ENCODE measurements at regions not wholly inside any gene's neighbourhood (a gene's known extent, or its start where the extent isn't known, plus 50 kb on each side); places are given as distances from the start of the nearest gene placed in this dataset.

DNA sequence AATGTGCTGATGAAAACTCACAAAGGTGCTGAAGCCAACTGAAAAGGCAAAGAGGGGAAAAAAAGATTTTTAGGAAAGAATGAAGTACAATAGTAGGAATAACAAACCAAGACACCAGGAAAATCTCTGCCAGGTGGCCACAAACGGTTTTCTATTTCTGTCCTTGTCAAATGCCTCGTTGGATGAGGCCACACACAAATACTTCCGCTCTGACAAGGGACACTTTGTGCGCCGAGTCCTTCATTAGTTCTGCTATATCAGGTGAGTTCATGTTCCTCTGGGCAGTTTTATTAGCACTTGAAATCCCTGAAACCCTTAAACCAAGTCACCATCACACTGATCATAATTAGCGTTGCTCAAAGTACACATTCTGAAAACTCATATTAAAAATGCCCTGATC, 373.1 kb downstream of the VPS13C start:
- Histone ChIP-seq H3K27me3 (replicated peaks in 1 of 2; ENCODE audit: control insufficient read depth in 2 of 2, insufficient read depth in 2 of 2, low read length in 1 of 2) (peaks cover 0 to 3% of the 10 kb centered on the region in 2 experiments; a peak in 1 of 4 replicates), H4K20me1 (ENCODE audit: control insufficient read depth, insufficient read depth) (no peaks in the 10 kb centered on the region), H3K36me3 (ENCODE audit: control insufficient read depth in 2 of 2, insufficient read depth in 2 of 2, low read length in 1 of 2) (no peaks in the 10 kb centered on the region), H3K9me3 (replicated peaks; ENCODE audit: control insufficient read depth, insufficient read depth, low read length) (no peaks in the 10 kb centered on the region), H3K27ac (ENCODE audit: control insufficient read depth, insufficient read depth) (no peak overlapping the region), H3K79me2 (ENCODE audit: control insufficient read depth, insufficient read depth, low read length) (no peaks in the 10 kb centered on the region), H3K4me1 (ENCODE audit: control insufficient read depth, insufficient read depth, low read length) (no peaks in the 10 kb centered on the region), H2AFZ (ENCODE audit: control insufficient read depth, low read depth, low read length) (no peak overlapping the region), H3K4me3 (no peak overlapping the region), H3K9ac (ENCODE audit: control insufficient read depth, insufficient read depth, low read length) (no peak overlapping the region), H3K4me2 (ENCODE audit: control insufficient read depth, insufficient read depth) (no peak overlapping the region)
- ChIA-PET POLR2A (no interaction called here), SMC1A (ENCODE audit: uncharacterized antibody, unreplicated experiment) (no interaction called here), RAD21 (ENCODE audit: unreplicated experiment) (no interaction called here), CTCF (no interaction called here)
- TF ChIP-seq, protein P1, sequence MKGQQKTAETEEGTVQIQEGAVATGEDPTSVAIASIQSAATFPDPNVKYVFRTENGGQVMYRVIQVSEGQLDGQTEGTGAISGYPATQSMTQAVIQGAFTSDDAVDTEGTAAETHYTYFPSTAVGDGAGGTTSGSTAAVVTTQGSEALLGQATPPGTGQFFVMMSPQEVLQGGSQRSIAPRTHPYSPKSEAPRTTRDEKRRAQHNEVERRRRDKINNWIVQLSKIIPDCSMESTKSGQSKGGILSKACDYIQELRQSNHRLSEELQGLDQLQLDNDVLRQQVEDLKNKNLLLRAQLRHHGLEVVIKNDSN (IDR thresholded peaks at IDR 0.05; ENCODE audit: borderline replicate concordance, extremely low read length, insufficient read depth, low read depth, low read length) = no peak
- TF ChIP-seq TCF12 (IDR thresholded peaks at IDR 0.05; ENCODE audit: low read depth, low read length) (no peak), IRF4 (IDR thresholded peaks at IDR 0.05; ENCODE audit: low read depth, low read length) (no peak), ZNF217 (IDR thresholded peaks at IDR 0.05) (no peak), GATAD2B (conservative IDR thresholded peaks at IDR 0.05; ENCODE audit: low read depth) (no peak), NFYB (IDR thresholded peaks at IDR 0.05; ENCODE audit: insufficient read depth, low read depth, low read length) (no peak), NBN (IDR thresholded peaks at IDR 0.05) (no peak), RFX5 (IDR thresholded peaks at IDR 0.05; ENCODE audit: low read depth, low read length) (no peak), MYB (IDR thresholded peaks at IDR 0.05; ENCODE audit: borderline replicate concordance, low read depth, low read length) (no peak), HDGF (IDR thresholded peaks at IDR 0.05) (no peak)
- TF ChIP-seq, protein P2, sequence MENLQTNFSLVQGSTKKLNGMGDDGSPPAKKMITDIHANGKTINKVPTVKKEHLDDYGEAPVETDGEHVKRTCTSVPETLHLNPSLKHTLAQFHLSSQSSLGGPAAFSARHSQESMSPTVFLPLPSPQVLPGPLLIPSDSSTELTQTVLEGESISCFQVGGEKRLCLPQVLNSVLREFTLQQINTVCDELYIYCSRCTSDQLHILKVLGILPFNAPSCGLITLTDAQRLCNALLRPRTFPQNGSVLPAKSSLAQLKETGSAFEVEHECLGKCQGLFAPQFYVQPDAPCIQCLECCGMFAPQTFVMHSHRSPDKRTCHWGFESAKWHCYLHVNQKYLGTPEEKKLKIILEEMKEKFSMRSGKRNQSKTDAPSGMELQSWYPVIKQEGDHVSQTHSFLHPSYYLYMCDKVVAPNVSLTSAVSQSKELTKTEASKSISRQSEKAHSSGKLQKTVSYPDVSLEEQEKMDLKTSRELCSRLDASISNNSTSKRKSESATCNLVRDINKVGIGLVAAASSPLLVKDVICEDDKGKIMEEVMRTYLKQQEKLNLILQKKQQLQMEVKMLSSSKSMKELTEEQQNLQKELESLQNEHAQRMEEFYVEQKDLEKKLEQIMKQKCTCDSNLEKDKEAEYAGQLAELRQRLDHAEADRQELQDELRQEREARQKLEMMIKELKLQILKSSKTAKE (IDR thresholded peaks at IDR 0.05; ENCODE audit: low read depth, poor library complexity, severe bottlenecking) = no peak
- TF ChIP-seq, protein P3, sequence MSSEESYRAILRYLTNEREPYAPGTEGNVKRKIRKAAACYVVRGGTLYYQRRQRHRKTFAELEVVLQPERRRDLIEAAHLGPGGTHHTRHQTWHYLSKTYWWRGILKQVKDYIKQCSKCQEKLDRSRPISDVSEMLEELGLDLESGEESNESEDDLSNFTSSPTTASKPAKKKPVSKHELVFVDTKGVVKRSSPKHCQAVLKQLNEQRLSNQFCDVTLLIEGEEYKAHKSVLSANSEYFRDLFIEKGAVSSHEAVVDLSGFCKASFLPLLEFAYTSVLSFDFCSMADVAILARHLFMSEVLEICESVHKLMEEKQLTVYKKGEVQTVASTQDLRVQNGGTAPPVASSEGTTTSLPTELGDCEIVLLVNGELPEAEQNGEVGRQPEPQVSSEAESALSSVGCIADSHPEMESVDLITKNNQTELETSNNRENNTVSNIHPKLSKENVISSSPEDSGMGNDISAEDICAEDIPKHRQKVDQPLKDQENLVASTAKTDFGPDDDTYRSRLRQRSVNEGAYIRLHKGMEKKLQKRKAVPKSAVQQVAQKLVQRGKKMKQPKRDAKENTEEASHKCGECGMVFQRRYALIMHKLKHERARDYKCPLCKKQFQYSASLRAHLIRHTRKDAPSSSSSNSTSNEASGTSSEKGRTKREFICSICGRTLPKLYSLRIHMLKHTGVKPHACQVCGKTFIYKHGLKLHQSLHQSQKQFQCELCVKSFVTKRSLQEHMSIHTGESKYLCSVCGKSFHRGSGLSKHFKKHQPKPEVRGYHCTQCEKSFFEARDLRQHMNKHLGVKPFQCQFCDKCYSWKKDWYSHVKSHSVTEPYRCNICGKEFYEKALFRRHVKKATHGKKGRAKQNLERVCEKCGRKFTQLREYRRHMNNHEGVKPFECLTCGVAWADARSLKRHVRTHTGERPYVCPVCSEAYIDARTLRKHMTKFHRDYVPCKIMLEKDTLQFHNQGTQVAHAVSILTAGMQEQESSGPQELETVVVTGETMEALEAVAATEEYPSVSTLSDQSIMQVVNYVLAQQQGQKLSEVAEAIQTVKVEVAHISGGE (CRISPR knock-in tag; IDR thresholded peaks at IDR 0.05) = no peak
- in situ Hi-C loops (cut with MboI) (no loop called here), intact Hi-C loops (cut with micrococcal nuclease; ENCODE audit: unreplicated experiment) (no loop called here)
- no TSS peak for BruUV-seq (replicated peaks)
- ATAC-seq (no peak), DNase-seq (ENCODE audit: low read depth, low spot score) (no peak), FAIRE-seq (no peak)
- 27% methylated on average over 6 of the region's 6 CpGs for WGBS (ENCODE audit: insufficient coverage, insufficient replicate concordance, low lambda C conversion rate, missing lambda C conversion rate)
